DND-41 (cell line): ENCODE measurements at regions not wholly inside any gene's neighbourhood (a gene's known extent, or its start where the extent isn't known, plus 50 kb on each side); places are given as distances from the start of the nearest gene placed in this dataset.
"Not testable (repeated sequence)": the region's sequence is repeated elsewhere in the genome, so short reads cannot be mapped to it uniquely, and the experiment has no call there.

Source experiments
- CTCF ChIP-seq: IDR thresholded peaks from 2 replicates; pipeline ENCODE4 v1.5.1; 2012; ENCODE audit warnings: borderline replicate concordance, low read length, moderate library complexity, mild to moderate bottlenecking; ENCODE audit not compliant: poor library complexity, severe bottlenecking; ENCODE audit errors: extremely low read depth
- EZH2 ChIP-seq: IDR thresholded peaks from 3 replicates; pipeline ENCODE4 v1.6.1; 2012; ENCODE audit warnings: borderline replicate concordance, low read depth, mild to moderate bottlenecking, moderate library complexity, low read length, inconsistent platforms; ENCODE audit not compliant: severe bottlenecking

- TF ChIP-seq CTCF, EZH2: not testable (repeated sequence)
These were observed 62.0 kb downstream of the ART5 start for GRCh38 chr11:3579600-3580459.
